Rectal smooth muscle tissue (tissue), 1 donor: ENCODE measurements at regions not wholly inside any gene's neighbourhood (a gene's known extent, or its start where the extent isn't known, plus 50 kb on each side); places are given as distances from the start of the nearest gene placed in this dataset.

Experiments used
- H3K27ac ChIP-seq: one replicate; pipeline ENCODE4 v1.7.0; 2013; ENCODE audit warnings: low read depth, low read length, inconsistent platforms
- H3K27me3 ChIP-seq: one replicate; pipeline ENCODE4 v1.7.0; 2013; ENCODE audit warnings: low read length; ENCODE audit not compliant: control insufficient read depth, insufficient read depth
- H3K36me3 ChIP-seq: one replicate; pipeline ENCODE4 v1.7.0; 2013; ENCODE audit warnings: low read length; ENCODE audit not compliant: control insufficient read depth, insufficient read depth
- H3K4me1 ChIP-seq: one replicate; pipeline ENCODE4 v1.7.0; 2013; ENCODE audit warnings: low read length; ENCODE audit not compliant: control insufficient read depth, insufficient read depth
- H3K4me3 ChIP-seq: one replicate; pipeline ENCODE4 v1.7.0; 2013; ENCODE audit warnings: low read length
- H3K9ac ChIP-seq: one replicate; pipeline ENCODE4 v1.7.0; 2013; ENCODE audit warnings: low read length

GRCh38 chr2:14182227-14182946, 450.1 kb upstream of the LRATD1 start:
- no peaks in the 10 kb centered on the region for H3K4me1 ChIP-seq
- H3K4me3 ChIP-seq = no peak overlapping the region

GRCh38 chr2:14185906-14186305, 446.6 kb upstream of the LRATD1 start:
- no peaks in the 10 kb centered on the region for H3K36me3 ChIP-seq
- no peaks in the 10 kb centered on the region for H3K4me1 ChIP-seq
- no peak overlapping the region for H3K4me3 ChIP-seq
- H3K9ac ChIP-seq = no peak overlapping the region
- H3K27me3 ChIP-seq = no peaks in the 10 kb centered on the region
- H3K27ac ChIP-seq = no peak overlapping the region

More at GRCh38 chr2:14182227-14182946, 450.1 kb upstream of the LRATD1 start:
- no peaks in the 10 kb centered on the region for H3K27me3 ChIP-seq
- no peak overlapping the region for H3K27ac ChIP-seq
- H3K9ac ChIP-seq = no peak overlapping the region
- no peaks in the 10 kb centered on the region for H3K36me3 ChIP-seq

- no peaks in the 10 kb centered on the region for H3K36me3 ChIP-seq
- H3K4me3 ChIP-seq = no peak overlapping the region
- H3K4me1 ChIP-seq = no peaks in the 10 kb centered on the region
- no peak overlapping the region for H3K27ac ChIP-seq
- no peaks in the 10 kb centered on the region for H3K27me3 ChIP-seq
- no peak overlapping the region for H3K9ac ChIP-seq
Measured at GRCh38 chr2:14188446-14188845, 444.1 kb upstream of the LRATD1 start.

- Histone ChIP-seq H3K36me3 (no peaks in the 10 kb centered on the region), H3K27ac (no peak overlapping the region), H3K4me3 (no peak overlapping the region), H3K27me3 (no peaks in the 10 kb centered on the region), H3K9ac (no peak overlapping the region), H3K4me1 (no peaks in the 10 kb centered on the region)
Measured at GRCh38 chr2:14189929-14190328, 442.6 kb upstream of the LRATD1 start.

GRCh38 chr2:14194233-14194632, 438.3 kb upstream of the LRATD1 start:
- no peak overlapping the region for H3K27ac ChIP-seq
- no peak overlapping the region for H3K4me3 ChIP-seq
- H3K9ac ChIP-seq = no peak overlapping the region
- no peaks in the 10 kb centered on the region for H3K36me3 ChIP-seq
- no peaks in the 10 kb centered on the region for H3K4me1 ChIP-seq
- H3K27me3 ChIP-seq = no peaks in the 10 kb centered on the region

- no peaks in the 10 kb centered on the region for H3K27me3 ChIP-seq
- no peak overlapping the region for H3K27ac ChIP-seq
- no peak overlapping the region for H3K9ac ChIP-seq
- no peak overlapping the region for H3K4me3 ChIP-seq
- H3K4me1 ChIP-seq = no peaks in the 10 kb centered on the region
- H3K36me3 ChIP-seq = no peaks in the 10 kb centered on the region
Measured at GRCh38 chr2:14197293-14197692, 435.2 kb upstream of the LRATD1 start.

- Histone ChIP-seq H3K4me3 (no peak overlapping the region), H3K9ac (no peak overlapping the region), H3K4me1 (no peaks in the 10 kb centered on the region), H3K36me3 (no peaks in the 10 kb centered on the region), H3K27ac (no peak overlapping the region), H3K27me3 (no peaks in the 10 kb centered on the region)
Measured at GRCh38 chr2:14199040-14199439, 433.5 kb upstream of the LRATD1 start.

- H3K27me3 ChIP-seq = no peaks in the 10 kb centered on the region
- H3K9ac ChIP-seq = no peak overlapping the region
- no peak overlapping the region for H3K4me3 ChIP-seq
- no peak overlapping the region for H3K27ac ChIP-seq
- no peaks in the 10 kb centered on the region for H3K36me3 ChIP-seq
- no peaks in the 10 kb centered on the region for H3K4me1 ChIP-seq
Measured at GRCh38 chr2:14219306-14219705, 413.2 kb upstream of the LRATD1 start.

- H3K9ac ChIP-seq = no peak overlapping the region
- no peaks in the 10 kb centered on the region for H3K27me3 ChIP-seq
- H3K27ac ChIP-seq = no peak overlapping the region
- no peaks in the 10 kb centered on the region for H3K36me3 ChIP-seq
- no peak overlapping the region for H3K4me3 ChIP-seq
- no peaks in the 10 kb centered on the region for H3K4me1 ChIP-seq
Measured at GRCh38 chr2:14220101-14220500, 412.4 kb upstream of the LRATD1 start.

GRCh38 chr2:14221466-14221865, 411.1 kb upstream of the LRATD1 start:
- H3K4me1 ChIP-seq = no peaks in the 10 kb centered on the region

GRCh38 chr2:14223576-14223975, 408.9 kb upstream of the LRATD1 start:
- H3K4me3 ChIP-seq = no peak overlapping the region
- no peak overlapping the region for H3K9ac ChIP-seq
- no peaks in the 10 kb centered on the region for H3K27me3 ChIP-seq
- no peaks in the 10 kb centered on the region for H3K4me1 ChIP-seq
- H3K27ac ChIP-seq = no peak overlapping the region
- no peaks in the 10 kb centered on the region for H3K36me3 ChIP-seq

More at GRCh38 chr2:14221466-14221865, 411.1 kb upstream of the LRATD1 start:
- H3K27me3 ChIP-seq = no peaks in the 10 kb centered on the region
- no peak overlapping the region for H3K9ac ChIP-seq
- H3K27ac ChIP-seq = no peak overlapping the region
- H3K36me3 ChIP-seq = no peaks in the 10 kb centered on the region
- no peak overlapping the region for H3K4me3 ChIP-seq

- H3K4me1 ChIP-seq = no peaks in the 10 kb centered on the region
- H3K36me3 ChIP-seq = no peaks in the 10 kb centered on the region
- H3K27ac ChIP-seq = no peak overlapping the region
- H3K4me3 ChIP-seq = no peak overlapping the region
- H3K27me3 ChIP-seq = no peaks in the 10 kb centered on the region
- no peak overlapping the region for H3K9ac ChIP-seq
Measured at GRCh38 chr2:14231391-14231898, 401.1 kb upstream of the LRATD1 start.

GRCh38 chr2:14232217-14232616, 400.3 kb upstream of the LRATD1 start:
- H3K4me3 ChIP-seq = no peak overlapping the region
- H3K9ac ChIP-seq = no peak overlapping the region
- H3K4me1 ChIP-seq = no peaks in the 10 kb centered on the region
- no peak overlapping the region for H3K27ac ChIP-seq
- H3K36me3 ChIP-seq = no peaks in the 10 kb centered on the region
- no peaks in the 10 kb centered on the region for H3K27me3 ChIP-seq
